HL-60 (cell line): ENCODE measurements at regions not wholly inside any gene's neighbourhood (a gene's known extent, or its start where the extent isn't known, plus 50 kb on each side); places are given as distances from the start of the nearest gene placed in this dataset.
"Not testable (repeated sequence)": the region's sequence is repeated elsewhere in the genome, so short reads cannot be mapped to it uniquely, and the experiment has no call there.

Source experiments
- DNase-seq, 2 experiments: peaks; one replicate each; pipeline ENCODE4 v3.0.0-alpha.2; 2010 to 2020; ENCODE audit warnings: low read depth in 1 of 2, low spot score in 1 of 2
- H3K27ac ChIP-seq: fragments of 250-450 bp; sonication (Bioruptor Pico); replicated peaks from 2 replicates; pipeline ENCODE4 v1.5.1; 2020; ENCODE audit warnings: mild to moderate bottlenecking, moderate library complexity
- H3K27me3 ChIP-seq: fragments of 250-450 bp; sonication (Bioruptor Pico); 2 replicates; pipeline ENCODE4 v1.5.1; 2021; ENCODE audit warnings: mild to moderate bottlenecking, moderate library complexity; ENCODE audit not compliant: insufficient read depth, poor library complexity, severe bottlenecking
- H3K4me3 ChIP-seq: replicated peaks from 2 replicates; pipeline ENCODE4 v1.5.1; 2011; ENCODE audit warnings: mild to moderate bottlenecking, control low read depth, low read length; ENCODE audit not compliant: insufficient read depth
- CTCF ChIP-seq: IDR thresholded peaks from one replicate; pipeline ENCODE4 v1.5.1; 2011; ENCODE audit warnings: low read length, control low read depth, inconsistent platforms; ENCODE audit not compliant: insufficient read depth
- GABPA ChIP-seq: IDR thresholded peaks from 2 replicates; pipeline ENCODE4 v1.6.1; 2012; ENCODE audit warnings: low read depth
- POLR2AphosphoS5 ChIP-seq: IDR thresholded peaks from 2 replicates; pipeline ENCODE4 v1.6.1; 2012; ENCODE audit warnings: low read depth
- REST ChIP-seq: IDR thresholded peaks from 2 replicates; pipeline ENCODE4 v1.6.1; 2012; ENCODE audit warnings: low read depth; ENCODE audit not compliant: insufficient replicate concordance
- SPI1 ChIP-seq: IDR thresholded peaks from 2 replicates; pipeline ENCODE4 v1.6.1; 2012; ENCODE audit warnings: low read depth, mild to moderate bottlenecking, borderline replicate concordance

- no peak overlapping the region for H3K4me3 ChIP-seq
- no peak overlapping the region for H3K27ac ChIP-seq
- H3K27me3 ChIP-seq = no peaks in the 10 kb centered on the region
- no peak for DNase-seq
- TF ChIP-seq REST (no peak), GABPA (no peak), CTCF (no peak), SPI1 (no peak), POLR2AphosphoS5 (no peak)
These were observed 353.9 kb upstream of the C1orf174 start for GRCh38 chr1:4253935-4254334.

DNA sequence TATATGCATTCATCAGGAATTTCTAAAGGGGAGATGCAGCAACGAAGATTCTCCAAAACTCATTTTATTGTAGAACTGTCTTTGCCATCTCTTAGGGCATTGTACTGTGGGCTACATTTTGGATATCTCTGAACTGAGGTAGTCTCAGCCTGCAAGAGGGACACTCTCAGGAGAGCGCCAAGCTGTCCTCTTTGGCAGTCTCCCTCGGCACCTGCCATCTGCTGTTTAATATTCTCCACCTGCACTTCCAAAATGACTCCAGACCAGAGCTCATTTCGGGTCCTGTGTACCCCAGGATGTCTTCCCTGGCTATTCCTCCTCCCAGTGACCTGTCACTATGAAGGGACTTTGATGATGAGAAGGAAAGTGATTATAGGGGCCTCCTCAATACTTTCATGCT is 356.3 kb upstream of the C1orf174 start:
- DNase-seq = no peak
- H3K27ac ChIP-seq = no peak overlapping the region
- H3K27me3 ChIP-seq = no peaks in the 10 kb centered on the region
- TF ChIP-seq POLR2AphosphoS5 = no peak
- TF ChIP-seq CTCF = no peak
- no peak for TF ChIP-seq GABPA
- TF ChIP-seq SPI1 = no peak
- TF ChIP-seq REST = no peak
- no peak overlapping the region for H3K4me3 ChIP-seq

- not testable (repeated sequence) for H3K27me3 ChIP-seq, DNase-seq, H3K27ac ChIP-seq, H3K4me3 ChIP-seq
These were observed 358.2 kb upstream of the C1orf174 start for GRCh38 chr1:4258146-4258777.

DNA sequence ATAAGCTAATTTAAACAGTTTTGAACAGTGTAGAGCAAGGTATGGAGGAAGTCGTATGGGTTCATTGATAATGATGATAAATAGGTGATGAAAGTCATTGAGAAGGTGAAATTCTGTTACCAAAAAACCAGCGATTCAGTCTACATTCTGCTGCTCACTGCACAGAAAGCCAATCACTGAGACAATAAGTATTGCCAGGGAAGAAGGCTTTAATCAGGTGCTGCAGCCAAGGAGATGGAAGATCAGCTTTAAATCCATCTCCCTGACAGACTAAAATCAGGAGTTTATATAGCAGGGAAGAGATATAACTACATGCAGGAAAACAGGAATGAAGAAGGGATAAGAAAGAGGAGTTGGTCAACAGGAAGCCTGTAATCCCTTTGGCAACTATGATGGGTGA is 361.3 kb upstream of the C1orf174 start:
- TF ChIP-seq POLR2AphosphoS5 (no peak), SPI1 (no peak), CTCF (no peak), GABPA (no peak), REST (no peak)
- Histone ChIP-seq H3K4me3 (no peak overlapping the region), H3K27ac (no peak overlapping the region), H3K27me3 (no peaks in the 10 kb centered on the region)
- no peak for DNase-seq
